Ovary (tissue), 3 donors: ENCODE measurements at regions not wholly inside any gene's neighbourhood (a gene's known extent, or its start where the extent isn't known, plus 50 kb on each side); places are given as distances from the start of the nearest gene placed in this dataset.

Experiments used
- POLR2A ChIP-seq: fragments of 450-650 bp; IDR thresholded peaks from one replicate; pipeline ENCODE4 v1.6.1; 2017; ENCODE audit warnings: antibody characterized with exemption, mild to moderate bottlenecking, moderate library complexity
- TF ChIP-seq, protein P1 (sequence below), 3 donors: fragments of 450-650 bp in 2 of 3; fragments of 200-600 bp in 1 of 3; IDR thresholded peaks; one replicate each; pipeline versions ENCODE4 v1.5.1 to v1.8.0; 2016 to 2022; ENCODE audit warnings: antibody characterized with exemption in 3 of 3, mild to moderate bottlenecking in 1 of 3
- donor health status: DM: no; HTN: no; CAD: no.

DNA sequence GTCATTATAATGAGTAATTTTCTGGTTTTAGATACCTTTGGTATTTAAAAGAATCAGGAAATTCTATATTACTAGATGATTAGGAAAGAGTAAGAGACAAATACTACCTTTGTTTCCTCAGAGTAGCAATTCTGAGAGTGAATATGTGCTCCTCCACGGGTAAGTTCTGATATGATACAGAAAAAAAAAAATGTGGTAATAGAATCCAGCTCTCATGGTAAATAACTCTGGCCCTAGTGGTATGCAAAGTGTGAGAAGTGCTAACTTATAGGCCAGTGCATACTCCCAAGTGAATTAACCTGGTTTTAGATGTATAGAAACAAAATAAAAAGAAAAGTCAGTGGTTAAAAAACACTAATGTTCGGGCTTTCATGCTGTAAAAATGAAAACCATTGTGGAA is 512.6 kb upstream of the SEMA3D start:
- no peak for TF ChIP-seq POLR2A
- TF ChIP-seq, protein P1, sequence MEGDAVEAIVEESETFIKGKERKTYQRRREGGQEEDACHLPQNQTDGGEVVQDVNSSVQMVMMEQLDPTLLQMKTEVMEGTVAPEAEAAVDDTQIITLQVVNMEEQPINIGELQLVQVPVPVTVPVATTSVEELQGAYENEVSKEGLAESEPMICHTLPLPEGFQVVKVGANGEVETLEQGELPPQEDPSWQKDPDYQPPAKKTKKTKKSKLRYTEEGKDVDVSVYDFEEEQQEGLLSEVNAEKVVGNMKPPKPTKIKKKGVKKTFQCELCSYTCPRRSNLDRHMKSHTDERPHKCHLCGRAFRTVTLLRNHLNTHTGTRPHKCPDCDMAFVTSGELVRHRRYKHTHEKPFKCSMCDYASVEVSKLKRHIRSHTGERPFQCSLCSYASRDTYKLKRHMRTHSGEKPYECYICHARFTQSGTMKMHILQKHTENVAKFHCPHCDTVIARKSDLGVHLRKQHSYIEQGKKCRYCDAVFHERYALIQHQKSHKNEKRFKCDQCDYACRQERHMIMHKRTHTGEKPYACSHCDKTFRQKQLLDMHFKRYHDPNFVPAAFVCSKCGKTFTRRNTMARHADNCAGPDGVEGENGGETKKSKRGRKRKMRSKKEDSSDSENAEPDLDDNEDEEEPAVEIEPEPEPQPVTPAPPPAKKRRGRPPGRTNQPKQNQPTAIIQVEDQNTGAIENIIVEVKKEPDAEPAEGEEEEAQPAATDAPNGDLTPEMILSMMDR (IDR thresholded peaks at IDR 0.05) = no peak
